GM20000 (cell line): ENCODE measurements at regions not wholly inside any gene's neighbourhood (a gene's known extent, or its start where the extent isn't known, plus 50 kb on each side); places are given as distances from the start of the nearest gene placed in this dataset.

ENCODE experiments used
- DNase-seq: peaks from one replicate; pipeline ENCODE4 v3.0.0; 2012; ENCODE audit warnings: low spot score
- TF ChIP-seq, protein P1 (sequence below): IDR thresholded peaks from 2 replicates; pipeline ENCODE4 v1.5.1; 2012; ENCODE audit warnings: mild to moderate bottlenecking, control low read depth; ENCODE audit errors: extremely low read depth, missing control alignments

- TF ChIP-seq, protein P1, sequence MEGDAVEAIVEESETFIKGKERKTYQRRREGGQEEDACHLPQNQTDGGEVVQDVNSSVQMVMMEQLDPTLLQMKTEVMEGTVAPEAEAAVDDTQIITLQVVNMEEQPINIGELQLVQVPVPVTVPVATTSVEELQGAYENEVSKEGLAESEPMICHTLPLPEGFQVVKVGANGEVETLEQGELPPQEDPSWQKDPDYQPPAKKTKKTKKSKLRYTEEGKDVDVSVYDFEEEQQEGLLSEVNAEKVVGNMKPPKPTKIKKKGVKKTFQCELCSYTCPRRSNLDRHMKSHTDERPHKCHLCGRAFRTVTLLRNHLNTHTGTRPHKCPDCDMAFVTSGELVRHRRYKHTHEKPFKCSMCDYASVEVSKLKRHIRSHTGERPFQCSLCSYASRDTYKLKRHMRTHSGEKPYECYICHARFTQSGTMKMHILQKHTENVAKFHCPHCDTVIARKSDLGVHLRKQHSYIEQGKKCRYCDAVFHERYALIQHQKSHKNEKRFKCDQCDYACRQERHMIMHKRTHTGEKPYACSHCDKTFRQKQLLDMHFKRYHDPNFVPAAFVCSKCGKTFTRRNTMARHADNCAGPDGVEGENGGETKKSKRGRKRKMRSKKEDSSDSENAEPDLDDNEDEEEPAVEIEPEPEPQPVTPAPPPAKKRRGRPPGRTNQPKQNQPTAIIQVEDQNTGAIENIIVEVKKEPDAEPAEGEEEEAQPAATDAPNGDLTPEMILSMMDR, result no peak
- no peak for DNase-seq
Measured at GRCh38 chr11:106497822-106498221, 420.4 kb downstream of the AASDHPPT start.

DNA sequence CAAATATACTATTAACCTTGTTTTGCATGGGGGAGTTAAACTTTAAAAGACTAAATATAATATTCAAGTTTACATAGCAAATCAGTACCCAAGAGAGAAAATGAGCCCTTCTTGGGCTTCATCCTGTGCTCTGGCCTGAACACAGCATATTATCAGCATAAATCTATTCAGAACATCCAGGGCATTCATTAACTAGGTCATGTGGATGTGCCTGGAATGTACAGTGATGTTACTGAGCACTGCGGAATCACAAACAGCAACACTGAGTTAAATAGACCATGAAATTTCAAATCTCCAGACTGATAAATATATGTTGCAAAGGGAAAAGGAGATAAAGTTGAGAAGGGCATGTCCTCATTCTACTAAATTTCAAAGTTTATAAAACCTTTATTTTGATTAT, 426.4 kb downstream of the AASDHPPT start:
- DNase-seq, result no peak
- TF ChIP-seq, protein P1, result no peak

DNA sequence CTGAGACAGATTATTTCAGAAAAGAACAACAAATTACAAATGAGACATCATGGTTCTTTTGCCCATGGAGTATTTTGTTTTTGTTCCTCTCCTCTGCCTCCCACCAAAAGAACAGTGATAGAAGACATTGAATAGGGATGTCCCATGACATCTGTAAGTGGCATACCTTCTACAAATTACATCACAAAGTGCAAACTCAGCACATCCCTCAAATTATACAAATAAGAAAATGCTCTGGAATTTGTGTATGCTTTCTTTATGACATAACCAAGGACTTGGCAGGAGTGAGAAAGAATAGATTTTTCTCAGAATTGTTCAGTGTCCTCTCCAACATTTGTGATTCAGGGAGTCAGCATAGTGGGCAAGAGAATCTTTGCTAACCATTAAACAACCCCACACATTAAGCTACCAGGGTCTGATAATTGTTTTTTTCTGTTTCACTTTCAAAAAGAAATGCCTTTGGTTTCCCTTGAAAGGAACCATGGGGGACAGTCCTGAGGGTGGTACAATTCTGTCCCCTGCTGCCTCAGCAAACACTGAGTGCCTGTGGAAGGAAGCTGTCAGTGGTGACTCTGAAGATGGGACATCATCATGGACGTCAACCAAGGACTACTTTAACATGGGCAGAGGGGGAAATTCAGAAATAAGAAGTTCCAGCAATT, 430.3 kb downstream of the AASDHPPT start:
- TF ChIP-seq, protein P1, result no peak
- no peak for DNase-seq

GRCh38 chr11:106514706-106515105, 437.2 kb downstream of the AASDHPPT start:
- no peak for DNase-seq
- TF ChIP-seq, protein P1, result no peak

GRCh38 chr11:106517426-106517825, 440.0 kb downstream of the AASDHPPT start:
- TF ChIP-seq, protein P1, result no peak

DNA sequence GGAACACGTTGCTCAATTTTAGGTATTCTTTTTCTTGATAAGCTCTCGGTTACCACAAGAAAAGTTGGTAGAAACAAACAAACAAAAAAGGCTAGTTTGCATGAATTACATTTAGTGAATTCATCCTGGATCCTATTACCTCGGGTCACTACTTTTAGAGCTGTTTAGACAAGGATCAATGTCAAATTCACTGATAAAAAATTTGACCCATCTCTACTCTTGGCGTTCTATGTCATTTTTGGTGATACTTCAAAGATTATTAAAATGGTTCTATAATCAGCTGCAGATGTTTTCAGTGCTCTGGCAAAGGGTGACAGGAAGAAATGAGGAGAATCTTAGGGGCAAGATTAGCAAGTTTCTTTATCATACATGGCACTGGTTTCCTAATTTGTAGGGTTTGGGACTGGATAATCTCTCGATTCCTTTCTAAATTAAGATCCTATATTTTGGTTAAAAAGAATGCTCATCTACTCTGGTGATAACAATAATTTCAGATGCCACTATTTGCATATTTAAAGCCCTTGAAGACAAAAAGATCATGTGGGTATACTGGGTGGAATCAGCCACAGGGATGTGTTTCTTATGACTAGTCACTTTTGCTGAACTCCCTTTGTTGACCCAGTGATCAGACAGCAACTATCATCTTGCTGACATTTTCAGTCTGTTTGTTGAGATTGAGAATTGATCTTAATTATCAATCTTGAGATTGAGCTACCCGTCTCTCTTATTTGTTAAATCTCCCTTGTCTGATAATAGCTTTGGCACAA, 442.9 kb downstream of the AASDHPPT start:
- TF ChIP-seq, protein P1, result no peak
- DNase-seq, result no peak

More at GRCh38 chr11:106517426-106517825, 440.0 kb downstream of the AASDHPPT start:
- no peak for DNase-seq

DNA sequence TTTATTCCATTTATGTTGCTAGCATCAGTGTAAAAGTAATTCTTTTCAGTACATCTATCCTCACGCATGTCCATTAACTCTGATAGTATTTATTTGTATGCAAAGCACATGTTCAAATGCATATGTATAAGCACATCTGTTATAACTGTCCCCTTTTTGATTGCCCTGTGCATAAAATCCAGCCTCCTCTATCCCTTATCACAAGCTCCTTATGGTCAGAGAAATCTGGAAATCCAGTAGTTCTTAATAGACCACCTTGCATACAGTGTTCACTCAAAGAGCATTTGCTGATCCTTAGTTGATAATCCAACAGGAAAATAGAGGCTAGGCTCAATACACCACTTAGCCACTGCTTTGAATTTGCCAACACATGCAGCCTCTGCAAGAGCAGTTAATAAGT, 443.5 kb downstream of the AASDHPPT start:
- TF ChIP-seq, protein P1, result no peak
- no peak for DNase-seq
